ENCODE measurements at regions not wholly inside any gene's neighbourhood (a gene's known extent, or its start where the extent isn't known, plus 50 kb on each side); places are given as distances from the start of the nearest gene placed in this dataset.

GRCh38 chr10:4306871-4307270 is 519.1 kb upstream of the AKR1E2 start:
- no peak for DNase-seq
- no peaks in the 10 kb centered on the region for H3K36me3 ChIP-seq
- no peak overlapping the region for H3K4me3 ChIP-seq
- H3K27ac ChIP-seq, result no peak overlapping the region
- intact Hi-C loops (cut with DNase I), result no loop called here
- H3K27me3 ChIP-seq, result no peaks in the 10 kb centered on the region
- H3K9me3 ChIP-seq, result no peaks in the 10 kb centered on the region
- peaks cover 5% of the 10 kb centered on the region for H3K4me1 ChIP-seq (ENCODE audit: insufficient read depth)
- WGBS, 3 donors, result 37 to 55% (median 40%) methylated on average over 3 of the region's 3 CpGs
- TF ChIP-seq EP300 (IDR thresholded peaks at IDR 0.05) (no peak), POLR2A (IDR thresholded peaks at IDR 0.05) (no peak)
- TF ChIP-seq, protein P1, sequence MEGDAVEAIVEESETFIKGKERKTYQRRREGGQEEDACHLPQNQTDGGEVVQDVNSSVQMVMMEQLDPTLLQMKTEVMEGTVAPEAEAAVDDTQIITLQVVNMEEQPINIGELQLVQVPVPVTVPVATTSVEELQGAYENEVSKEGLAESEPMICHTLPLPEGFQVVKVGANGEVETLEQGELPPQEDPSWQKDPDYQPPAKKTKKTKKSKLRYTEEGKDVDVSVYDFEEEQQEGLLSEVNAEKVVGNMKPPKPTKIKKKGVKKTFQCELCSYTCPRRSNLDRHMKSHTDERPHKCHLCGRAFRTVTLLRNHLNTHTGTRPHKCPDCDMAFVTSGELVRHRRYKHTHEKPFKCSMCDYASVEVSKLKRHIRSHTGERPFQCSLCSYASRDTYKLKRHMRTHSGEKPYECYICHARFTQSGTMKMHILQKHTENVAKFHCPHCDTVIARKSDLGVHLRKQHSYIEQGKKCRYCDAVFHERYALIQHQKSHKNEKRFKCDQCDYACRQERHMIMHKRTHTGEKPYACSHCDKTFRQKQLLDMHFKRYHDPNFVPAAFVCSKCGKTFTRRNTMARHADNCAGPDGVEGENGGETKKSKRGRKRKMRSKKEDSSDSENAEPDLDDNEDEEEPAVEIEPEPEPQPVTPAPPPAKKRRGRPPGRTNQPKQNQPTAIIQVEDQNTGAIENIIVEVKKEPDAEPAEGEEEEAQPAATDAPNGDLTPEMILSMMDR (IDR thresholded peaks at IDR 0.05), result no peak

- intact Hi-C loops (cut with DNase I), result no loop called here
- TF ChIP-seq, protein P1 (IDR thresholded peaks at IDR 0.05), result no peak
- TF ChIP-seq EP300 (IDR thresholded peaks at IDR 0.05) (no peak), POLR2A (IDR thresholded peaks at IDR 0.05) (no peak)
- H3K27me3 ChIP-seq, result no peaks in the 10 kb centered on the region
Observed at GRCh38 chr10:4303045-4303444, 518.0 kb upstream of the KLF6 start.

DNA sequence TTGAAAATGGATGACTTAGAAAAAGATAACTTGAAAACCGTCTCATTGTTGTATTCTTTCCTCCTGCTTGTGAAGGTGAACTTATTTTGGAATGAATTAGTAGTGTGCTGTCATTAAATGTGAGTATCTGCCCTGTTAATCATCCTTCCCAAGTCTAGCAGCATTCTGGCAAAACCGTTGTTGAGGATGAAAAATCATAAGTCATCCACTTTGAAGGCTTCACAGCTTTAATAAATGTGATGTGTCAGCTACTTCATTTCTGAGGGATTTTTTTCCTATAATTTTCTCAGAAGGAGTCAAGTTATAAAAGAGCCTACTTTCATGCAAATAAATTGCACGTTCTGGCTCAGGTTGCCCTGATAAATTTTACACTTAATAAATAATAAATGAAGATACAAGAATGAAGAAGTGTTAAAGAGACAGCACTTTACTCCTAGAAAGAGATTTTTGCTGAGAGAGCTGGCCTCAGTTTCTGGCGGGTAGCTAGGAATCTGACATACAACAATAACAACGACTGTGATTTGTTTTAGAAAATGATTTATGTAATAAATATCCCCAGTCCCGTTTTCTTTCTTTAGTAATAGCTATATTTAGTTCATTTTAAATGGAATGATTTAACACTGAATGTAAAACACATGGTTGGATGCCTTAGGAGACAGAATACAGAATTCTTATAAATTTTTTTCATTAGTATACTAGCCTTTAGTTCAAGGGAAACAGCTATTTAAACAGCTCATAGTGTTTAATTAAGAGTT is 516.5 kb upstream of the KLF6 start:
- 32 to 41% (median 35%) methylated on average over 6 of the region's 6 CpGs for WGBS, 3 donors
- H3K27me3 ChIP-seq, result no peaks in the 10 kb centered on the region
- intact Hi-C loops (cut with DNase I), result no loop called here
- H3K4me1 ChIP-seq (ENCODE audit: insufficient read depth), result no peaks in the 10 kb centered on the region
- no peak overlapping the region for H3K27ac ChIP-seq
- no peaks in the 10 kb centered on the region for H3K36me3 ChIP-seq
- H3K4me3 ChIP-seq, result no peak overlapping the region
- H3K9me3 ChIP-seq, result no peaks in the 10 kb centered on the region
- DNase-seq, result no peak
- TF ChIP-seq, protein P1 (IDR thresholded peaks at IDR 0.05), result no peak
- TF ChIP-seq POLR2A (IDR thresholded peaks at IDR 0.05), result no peak
- no peak for TF ChIP-seq EP300 (IDR thresholded peaks at IDR 0.05)

More at GRCh38 chr10:4303045-4303444, 518.0 kb upstream of the KLF6 start:
- Histone ChIP-seq H3K4me3 (no peak overlapping the region), H3K9me3 (no peaks in the 10 kb centered on the region), H3K4me1 (ENCODE audit: insufficient read depth) (peaks cover 5% of the 10 kb centered on the region), H3K36me3 (no peaks in the 10 kb centered on the region), H3K27ac (no peak overlapping the region)
- no peak for DNase-seq
- 93 to 97% (median 94%) methylated on average over 5 of the region's 5 CpGs for WGBS, 3 donors

GRCh38 chr10:4296161-4296560 is 511.2 kb upstream of the KLF6 start:
- intact Hi-C loops (cut with DNase I), result no loop called here
- TF ChIP-seq EP300 (IDR thresholded peaks at IDR 0.05), result no peak
- TF ChIP-seq, protein P1 (IDR thresholded peaks at IDR 0.05), result no peak
- no peak for TF ChIP-seq POLR2A (IDR thresholded peaks at IDR 0.05)
- WGBS, 3 donors, result 95 to 96% (median 96%) methylated on average over 5 of the region's 5 CpGs
- H3K4me1 ChIP-seq (ENCODE audit: insufficient read depth), result no peaks in the 10 kb centered on the region
- H3K9me3 ChIP-seq, result no peaks in the 10 kb centered on the region
- H3K27ac ChIP-seq, result no peak overlapping the region
- no peak for DNase-seq
- no peak overlapping the region for H3K4me3 ChIP-seq
- H3K27me3 ChIP-seq, result no peaks in the 10 kb centered on the region
- no peaks in the 10 kb centered on the region for H3K36me3 ChIP-seq
